Renal cortical epithelial cell (primary cell): ENCODE measurements at regions not wholly inside any gene's neighbourhood (a gene's known extent, or its start where the extent isn't known, plus 50 kb on each side); places are given as distances from the start of the nearest gene placed in this dataset.

Experiments used
- DNase-seq: peaks from one replicate; pipeline ENCODE4 v3.0.0-alpha.2; 2011; ENCODE audit warnings: low read depth

DNA sequence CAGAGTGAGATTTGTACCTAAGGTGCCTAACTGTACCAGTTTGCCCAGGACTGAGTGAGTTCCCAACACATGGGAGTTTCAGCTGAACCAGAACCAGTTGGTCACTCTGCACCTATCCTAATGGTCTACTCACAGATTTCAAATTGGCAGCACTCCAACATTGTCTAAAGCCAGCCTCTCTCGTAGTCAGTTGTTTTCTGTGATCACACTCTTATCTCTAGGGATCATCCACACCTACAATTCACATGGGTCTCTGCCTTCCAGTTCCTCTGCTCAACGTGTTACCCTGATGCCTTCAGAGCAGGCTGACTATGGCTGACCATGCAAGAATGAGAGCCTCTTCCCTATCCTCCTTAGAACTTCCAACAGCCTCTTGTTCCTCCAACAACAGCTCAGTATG lies 624.8 kb downstream of the NTRK3 start:
- no peak for DNase-seq

GRCh38 chr15:87631093-87631492 lies 625.4 kb downstream of the NTRK3 start:
- DNase-seq, result no peak

DNA sequence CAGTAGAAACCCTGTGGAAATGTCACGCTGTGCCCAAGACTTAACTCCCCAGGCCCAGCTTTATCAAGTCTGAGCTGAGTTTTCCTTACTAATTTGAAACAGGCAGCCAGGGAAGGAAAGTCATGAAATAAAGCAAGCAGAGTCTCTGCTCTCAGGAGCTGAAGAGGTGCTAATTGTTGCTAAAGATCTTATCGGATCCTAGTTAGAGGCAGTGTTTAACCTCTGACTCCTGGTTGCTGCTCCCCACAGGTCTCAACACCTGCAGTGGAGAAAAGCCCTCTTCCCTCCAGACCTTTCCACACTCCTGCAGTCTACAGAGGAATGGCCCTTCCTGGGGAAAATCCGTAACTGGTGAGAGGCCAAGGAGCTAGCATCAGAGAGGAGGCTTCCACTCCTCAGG lies 628.2 kb downstream of the NTRK3 start:
- DNase-seq, result no peak

DNA sequence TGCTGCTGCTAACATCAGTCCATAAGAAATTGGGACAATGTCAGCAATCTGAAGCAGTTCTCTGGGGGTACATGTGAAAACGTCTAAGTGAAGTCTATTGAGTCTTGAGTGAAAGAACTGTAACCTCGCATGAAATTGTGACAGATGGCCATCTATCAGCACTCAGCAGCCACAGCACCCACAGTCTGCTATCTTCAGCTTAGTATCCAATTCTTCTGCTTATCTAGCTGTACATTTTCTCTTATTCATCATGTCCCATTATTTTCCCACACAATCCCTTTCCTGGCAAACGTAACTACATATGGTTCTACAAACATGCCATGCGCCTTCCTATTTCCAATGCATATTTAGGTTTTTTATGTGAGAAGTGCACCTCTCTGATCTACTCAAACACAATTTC lies 629.7 kb downstream of the NTRK3 start:
- no peak for DNase-seq

DNA sequence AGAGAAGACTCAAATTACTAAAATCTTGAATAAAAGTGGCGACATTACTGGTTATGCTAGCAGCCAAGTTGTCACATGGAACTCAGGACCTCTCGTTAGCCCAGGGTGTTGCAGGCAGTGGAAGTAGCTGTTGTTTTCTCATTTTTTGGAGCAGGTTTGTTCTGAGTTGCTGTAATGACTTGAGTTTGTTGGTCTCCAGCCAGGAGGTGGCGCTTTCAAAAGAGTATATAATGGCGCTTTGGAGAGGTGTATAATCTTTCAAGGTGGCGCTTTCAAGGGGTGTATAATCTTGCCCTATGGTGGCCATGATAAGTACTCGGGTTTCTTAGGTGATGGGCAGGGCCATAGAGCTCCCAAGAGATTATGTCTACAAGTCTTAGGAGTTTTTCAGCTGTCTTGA lies 632.7 kb downstream of the NTRK3 start:
- DNase-seq, result peak; percentile 2

DNA sequence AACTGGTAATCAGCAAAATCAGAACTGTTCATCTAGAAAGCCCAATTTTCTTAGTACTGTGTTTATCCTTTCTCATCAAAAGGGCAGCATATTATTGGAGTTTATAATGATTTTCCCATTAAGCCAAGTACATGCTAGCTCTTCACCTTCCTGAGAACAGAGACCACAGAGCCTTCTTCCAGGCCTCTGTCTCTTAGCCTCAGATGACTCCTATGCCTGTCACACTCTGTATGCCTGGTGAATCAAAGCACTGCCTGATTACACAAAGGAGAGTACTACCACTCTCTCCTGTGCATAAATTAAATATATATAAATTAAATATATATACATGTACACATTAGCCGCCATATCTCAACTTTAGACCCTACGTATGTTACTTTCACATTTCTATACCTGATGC lies 636.1 kb downstream of the NTRK3 start:
- DNase-seq, result no peak

- peak; percentile 24 for DNase-seq
These were observed 637.2 kb downstream of the NTRK3 start for GRCh38 chr15:87619161-87619960.

DNA sequence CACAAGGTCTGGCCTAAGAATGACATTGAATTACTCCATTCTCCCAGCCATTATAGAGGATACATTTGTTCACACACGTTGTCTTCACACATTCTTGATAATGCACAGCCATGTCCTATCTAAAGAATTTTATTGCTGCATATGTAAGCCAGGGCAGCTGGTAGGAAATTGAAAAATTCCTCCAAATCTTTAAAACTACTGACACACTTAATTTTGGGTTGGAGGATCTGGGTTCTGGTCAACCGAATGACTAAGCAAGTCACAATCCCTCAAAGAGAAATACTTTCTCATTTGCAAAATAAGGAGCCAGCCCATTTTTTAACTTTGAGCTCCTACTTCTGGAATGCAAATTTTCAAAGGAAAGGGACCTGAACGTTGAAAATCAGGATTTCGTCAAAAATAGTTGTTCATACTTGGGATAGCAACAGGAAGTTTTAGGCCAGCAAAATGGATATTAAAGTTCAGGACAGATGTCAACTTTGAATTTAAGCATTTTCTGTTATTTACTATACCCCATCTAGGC lies 638.3 kb downstream of the NTRK3 start:
- DNase-seq, result no peak

- no peak for DNase-seq
These were observed 641.8 kb downstream of the NTRK3 start for GRCh38 chr15:87614704-87615103.

- no peak for DNase-seq
These were observed 646.2 kb downstream of the NTRK3 start for GRCh38 chr15:87610366-87610765.

GRCh38 chr15:87609894-87610293 lies 646.6 kb downstream of the NTRK3 start:
- no peak for DNase-seq

DNA sequence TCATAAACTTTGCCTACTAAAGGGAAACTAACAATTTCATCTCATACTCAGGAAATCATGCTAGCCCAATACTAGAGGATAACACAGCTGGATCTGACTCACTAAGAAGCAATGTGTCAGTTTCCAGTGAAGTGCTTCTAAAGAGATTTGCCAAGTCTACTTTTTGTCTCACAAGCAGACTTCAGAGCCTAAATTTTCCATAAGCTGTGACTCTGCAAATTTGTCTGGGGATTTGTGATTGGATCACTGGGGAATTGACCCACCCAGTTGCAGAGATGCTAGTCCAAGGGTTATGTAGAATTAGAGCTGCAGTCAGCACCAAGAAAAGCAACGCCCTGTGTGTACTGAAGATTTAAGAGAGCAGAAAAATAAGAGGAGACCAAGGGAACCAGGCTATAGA lies 647.1 kb downstream of the NTRK3 start:
- DNase-seq, result peak; percentile 5

GRCh38 chr15:87608238-87609028 lies 648.1 kb downstream of the NTRK3 start:
- no peak for DNase-seq

DNA sequence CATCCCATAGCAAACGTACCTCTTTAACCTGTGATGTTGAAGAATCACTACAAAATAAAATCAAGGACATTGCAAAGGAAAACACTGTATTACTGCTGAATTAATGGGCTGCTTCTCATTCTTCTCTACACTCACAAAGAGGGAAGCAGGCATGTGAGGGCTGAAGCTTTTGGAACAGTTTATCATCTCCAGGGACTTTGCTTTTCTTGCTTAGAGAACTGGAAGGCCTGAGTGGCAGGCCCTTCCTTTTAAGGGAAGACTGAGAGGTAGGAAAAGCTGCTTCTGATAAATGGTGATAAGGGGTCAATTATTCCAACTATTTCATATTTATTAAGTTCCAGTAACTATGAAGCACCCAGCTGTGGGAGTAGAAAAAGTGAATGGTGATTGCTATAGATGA lies 649.6 kb downstream of the NTRK3 start:
- no peak for DNase-seq

DNA sequence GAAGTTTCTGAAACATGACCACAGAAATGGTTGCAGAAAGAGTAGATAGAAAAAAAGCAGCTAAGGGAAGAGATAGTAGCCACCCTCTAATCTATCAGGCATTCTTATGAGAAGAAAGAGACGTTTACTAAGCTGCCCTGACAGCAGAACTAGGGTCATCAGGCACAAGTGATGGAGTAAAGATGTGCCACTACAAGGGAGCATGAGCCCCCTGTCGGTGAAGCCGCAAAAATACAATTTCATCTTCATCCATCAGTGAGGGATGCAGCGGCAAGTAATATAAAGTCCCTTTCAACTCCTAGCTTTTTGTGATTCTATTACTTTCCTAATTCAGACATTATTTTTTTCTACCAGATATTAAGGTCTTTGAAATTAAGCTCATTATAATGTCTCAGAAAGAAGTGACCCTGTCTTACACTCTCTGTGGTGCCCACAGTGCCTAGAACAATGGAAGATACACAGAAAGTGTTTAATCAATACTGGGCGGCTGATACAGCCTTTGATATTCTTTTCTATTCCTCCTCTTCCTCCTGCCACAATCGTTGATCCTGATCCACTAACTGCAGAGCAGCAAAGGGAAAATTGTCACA lies 651.6 kb downstream of the NTRK3 start:
- peak; percentile 8 for DNase-seq

DNA sequence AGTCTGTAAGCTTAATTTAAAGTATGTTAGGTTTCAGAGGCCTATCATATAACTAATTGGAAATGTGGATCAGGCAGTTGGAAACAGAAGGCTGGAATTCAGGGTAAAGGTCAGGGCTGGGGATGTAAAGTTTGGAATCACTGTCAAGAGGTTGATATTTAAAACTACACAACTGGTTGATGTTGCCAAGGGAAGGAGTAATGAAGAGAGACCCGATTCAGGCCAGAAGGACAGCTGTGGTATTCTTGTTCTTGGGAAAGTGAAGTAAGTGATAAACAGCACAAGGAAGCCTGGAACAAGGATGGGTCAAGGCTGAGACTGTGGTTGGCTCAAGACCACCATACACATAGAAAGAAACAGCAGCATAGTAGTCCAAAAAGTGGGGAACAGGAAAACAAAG lies 654.2 kb downstream of the NTRK3 start:
- DNase-seq, result no peak

- DNase-seq, result no peak
These were observed 656.9 kb downstream of the NTRK3 start for GRCh38 chr15:87599616-87600015.

DNA sequence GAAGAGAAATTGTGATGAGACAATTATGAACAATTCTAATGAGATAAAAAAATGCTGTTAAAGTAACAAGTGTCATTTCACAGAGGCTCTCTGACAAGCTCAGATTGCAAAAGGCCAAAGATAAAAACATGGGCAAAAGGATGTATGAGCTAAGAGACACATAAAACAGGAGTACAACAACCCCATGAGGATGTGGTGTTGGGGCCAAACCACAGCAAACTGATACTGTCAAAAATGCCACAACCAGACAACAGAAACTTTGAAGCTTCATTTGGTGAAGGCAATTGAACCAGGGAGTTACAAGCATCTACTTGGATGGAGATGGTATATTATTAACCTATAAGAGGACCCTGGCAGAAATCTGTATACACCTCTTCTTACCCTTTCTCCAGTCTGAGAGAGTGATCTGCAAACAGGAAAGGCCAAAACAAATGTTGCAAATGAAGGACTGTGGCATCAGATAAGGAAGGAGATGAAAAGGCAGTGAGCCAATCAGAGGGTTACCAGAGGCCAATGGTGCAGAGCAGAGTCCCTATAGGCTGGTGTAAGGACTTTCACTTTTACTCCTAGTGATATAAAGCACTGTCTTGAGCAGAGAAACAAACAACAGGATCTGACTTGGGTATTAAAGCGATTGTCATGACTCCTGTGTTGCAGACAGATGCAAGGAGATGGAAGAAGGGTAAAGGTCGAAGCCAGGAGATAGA lies 659.0 kb downstream of the NTRK3 start:
- no peak for DNase-seq

DNA sequence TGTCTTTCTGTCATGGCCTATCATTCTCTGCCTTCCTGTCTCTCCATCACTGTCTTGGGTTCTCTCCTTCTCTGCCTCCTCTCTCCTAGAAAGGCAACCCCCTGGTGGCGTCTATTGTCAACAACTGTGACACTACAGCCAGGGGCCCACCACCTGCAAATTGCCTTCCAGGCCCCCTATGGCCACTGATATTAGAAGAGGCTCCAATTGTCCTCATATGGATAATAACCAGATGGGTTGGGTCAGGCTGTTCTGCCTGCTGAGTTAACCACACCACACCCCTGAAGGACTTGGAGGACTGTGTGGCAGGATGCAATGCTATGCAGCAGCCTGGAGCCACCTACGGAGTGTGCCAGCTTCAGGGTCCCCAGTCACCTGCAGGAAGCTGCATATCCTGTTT lies 665.0 kb downstream of the NTRK3 start:
- DNase-seq, result no peak

- DNase-seq, result no peak
These were observed 665.5 kb downstream of the NTRK3 start for GRCh38 chr15:87591042-87591441.

GRCh38 chr15:87589134-87589533 lies 667.4 kb downstream of the NTRK3 start:
- DNase-seq, result no peak

DNA sequence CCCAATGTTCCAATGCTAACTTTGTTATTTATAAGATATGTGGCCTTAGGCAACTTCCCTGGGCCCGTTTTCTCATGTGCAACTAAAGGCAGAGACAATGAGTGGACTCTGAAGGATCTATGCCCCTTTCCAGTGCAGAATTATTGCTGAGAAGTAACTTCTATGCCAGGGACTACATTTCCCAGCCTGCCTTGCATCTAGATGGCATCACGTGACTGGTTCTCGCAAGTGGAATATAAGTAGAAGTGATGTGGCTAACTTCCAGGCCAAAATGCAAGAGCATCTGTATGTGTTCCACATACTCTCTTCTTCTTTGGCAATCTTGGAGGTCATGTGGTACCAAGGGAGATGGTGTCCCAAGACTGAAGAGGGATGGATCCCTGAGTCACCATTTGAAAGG lies 674.4 kb downstream of the NTRK3 start:
- no peak for DNase-seq
